Esophagus (tissue), 2 donors: ENCODE measurements at regions not wholly inside any gene's neighbourhood (a gene's known extent, or its start where the extent isn't known, plus 50 kb on each side); places are given as distances from the start of the nearest gene placed in this dataset.
"Not testable (repeated sequence)": the region's sequence is repeated elsewhere in the genome, so short reads cannot be mapped to it uniquely, and the experiment has no call there.

Source experiments
- H3K27ac ChIP-seq, 2 donors: one replicate each; pipeline ENCODE4 v1.5.1; 2013; ENCODE audit warnings: low read depth in 2 of 2, mild to moderate bottlenecking in 2 of 2, inconsistent platforms in 1 of 2, low read length in 1 of 2, moderate library complexity in 1 of 2
- H3K27me3 ChIP-seq, 2 donors: one replicate each; pipeline ENCODE4 v1.6.1; 2013; ENCODE audit warnings: low read length in 2 of 2, control low read depth in 1 of 2, mild to moderate bottlenecking in 1 of 2; ENCODE audit not compliant: insufficient read depth in 2 of 2, control insufficient read depth in 1 of 2
- H3K36me3 ChIP-seq, 2 donors: one replicate each; pipeline ENCODE4 v1.6.1; 2013; ENCODE audit warnings: low read length in 1 of 2; ENCODE audit not compliant: control insufficient read depth in 2 of 2, insufficient read depth in 2 of 2
- H3K4me1 ChIP-seq, 2 donors: one replicate each; pipeline ENCODE4 v1.6.1; 2013; ENCODE audit warnings: low read length in 1 of 2; ENCODE audit not compliant: control insufficient read depth in 2 of 2, insufficient read depth in 2 of 2
- H3K4me3 ChIP-seq, 2 donors: one replicate each; pipeline ENCODE4 v1.5.1; 2013; ENCODE audit warnings: low read length in 2 of 2, mild to moderate bottlenecking in 2 of 2, low read depth in 1 of 2, moderate library complexity in 1 of 2
- H3K9me3 ChIP-seq, 2 donors: one replicate each; pipeline ENCODE4 v1.6.1; 2013; ENCODE audit warnings: mild to moderate bottlenecking in 2 of 2, low read depth in 1 of 2, low read length in 1 of 2, moderate library complexity in 1 of 2; ENCODE audit not compliant: control insufficient read depth in 2 of 2, insufficient read depth in 1 of 2
- WGBS, 2 donors: extraction: QIAGEN DNeasy Blood & Tissue Kit; methylation state at CpG; one replicate each; pipeline ENCODE4 v1.1.7; 2013; 5-methylcytosine and 5-hydroxymethylcytosine counted together
- donor health status: healthy with polysubstance abuse.
- donor health status: Bipolar disorder and iron deficiency.

GRCh38 chr5:23763170-23763569 is 255.8 kb downstream of the PRDM9 start:
- no peak overlapping the region for H3K4me3 ChIP-seq
- no peaks in the 10 kb centered on the region for H3K36me3 ChIP-seq
- 63 to 74% methylated on average over 1 of the region's 1 CpG for WGBS, 2 donors
- no peak overlapping the region for H3K27ac ChIP-seq
- no peaks in the 10 kb centered on the region for H3K27me3 ChIP-seq
- no peaks in the 10 kb centered on the region for H3K4me1 ChIP-seq
- H3K9me3 ChIP-seq: no peaks in the 10 kb centered on the region

GRCh38 chr5:23776684-23777083 is 269.3 kb downstream of the PRDM9 start:
- no peaks in the 10 kb centered on the region for H3K9me3 ChIP-seq
- no peaks in the 10 kb centered on the region for H3K27me3 ChIP-seq
- no peak overlapping the region for H3K4me3 ChIP-seq
- 35 to 52% methylated on average over 3 of the region's 3 CpGs for WGBS, 2 donors
- H3K4me1 ChIP-seq: no peaks in the 10 kb centered on the region
- no peak overlapping the region for H3K27ac ChIP-seq
- no peaks in the 10 kb centered on the region for H3K36me3 ChIP-seq

- H3K27me3 ChIP-seq, H3K4me3 ChIP-seq, H3K27ac ChIP-seq, H3K9me3 ChIP-seq, H3K4me1 ChIP-seq, H3K36me3 ChIP-seq: not testable (repeated sequence)
- WGBS, 2 donors: 87 to 93% methylated on average over 4 of the region's 4 CpGs
Measured at GRCh38 chr5:23800307-23800706, 292.9 kb downstream of the PRDM9 start.

GRCh38 chr5:23820765-23821471 is 313.5 kb downstream of the PRDM9 start:
- no peaks in the 10 kb centered on the region for H3K36me3 ChIP-seq
- no peak overlapping the region for H3K27ac ChIP-seq
- H3K9me3 ChIP-seq: peaks cover 0 to 2% of the 10 kb centered on the region in 2 donors
- H3K4me1 ChIP-seq: no peaks in the 10 kb centered on the region
- no peaks in the 10 kb centered on the region for H3K27me3 ChIP-seq
- H3K4me3 ChIP-seq: no peak overlapping the region
- 45 to 46% methylated on average over 5 of the region's 5 CpGs for WGBS, 2 donors

- Histone ChIP-seq H3K4me3 (no peak overlapping the region), H3K27me3 (no peaks in the 10 kb centered on the region), H3K27ac (no peak overlapping the region), H3K36me3 (no peaks in the 10 kb centered on the region), H3K4me1 (no peaks in the 10 kb centered on the region), H3K9me3 (peaks cover 0 to 2% of the 10 kb centered on the region in 2 donors)
- 67 to 72% methylated on average over 8 of the region's 8 CpGs for WGBS, 2 donors
Measured at GRCh38 chr5:23823521-23823920, 316.1 kb downstream of the PRDM9 start.

- Histone ChIP-seq H3K36me3 (no peaks in the 10 kb centered on the region), H3K27ac (no peak overlapping the region), H3K9me3 (no peaks in the 10 kb centered on the region), H3K4me1 (no peaks in the 10 kb centered on the region), H3K4me3 (no peak overlapping the region), H3K27me3 (no peaks in the 10 kb centered on the region)
- 80 to 81% methylated on average over 5 of the region's 5 CpGs for WGBS, 2 donors
Measured at GRCh38 chr5:23825196-23825595, 317.8 kb downstream of the PRDM9 start.

- Histone ChIP-seq H3K27ac (no peak overlapping the region), H3K4me3 (no peak overlapping the region), H3K36me3 (no peaks in the 10 kb centered on the region), H3K27me3 (no peaks in the 10 kb centered on the region), H3K4me1 (no peaks in the 10 kb centered on the region), H3K9me3 (no peaks in the 10 kb centered on the region)
Measured at GRCh38 chr5:23840083-23840482, 332.7 kb downstream of the PRDM9 start.

- Histone ChIP-seq H3K4me3 (no peak overlapping the region), H3K9me3 (no peaks in the 10 kb centered on the region), H3K27ac (no peak overlapping the region), H3K4me1 (no peaks in the 10 kb centered on the region), H3K27me3 (no peaks in the 10 kb centered on the region), H3K36me3 (no peaks in the 10 kb centered on the region)
- 74 to 75% methylated on average over 5 of the region's 5 CpGs for WGBS, 2 donors
Measured at GRCh38 chr5:23864786-23865185, 357.4 kb downstream of the PRDM9 start.

GRCh38 chr5:23877847-23878246 is 370.4 kb downstream of the PRDM9 start:
- Histone ChIP-seq H3K4me1 (no peaks in the 10 kb centered on the region), H3K36me3 (no peaks in the 10 kb centered on the region), H3K27ac (no peak overlapping the region), H3K4me3 (no peak overlapping the region), H3K27me3 (no peaks in the 10 kb centered on the region), H3K9me3 (no peaks in the 10 kb centered on the region)
- WGBS, 2 donors: 91 to 96% methylated on average over 3 of the region's 3 CpGs

- Histone ChIP-seq H3K4me3 (no peak overlapping the region), H3K36me3 (no peaks in the 10 kb centered on the region), H3K9me3 (no peaks in the 10 kb centered on the region), H3K4me1 (no peaks in the 10 kb centered on the region), H3K27ac (no peak overlapping the region), H3K27me3 (no peaks in the 10 kb centered on the region)
- 76 to 82% methylated on average over 4 of the region's 4 CpGs for WGBS, 2 donors
Measured at GRCh38 chr5:23884405-23885031, 377.1 kb downstream of the PRDM9 start.
